HG03066 (cell line): ENCODE measurements at regions not wholly inside any gene's neighbourhood (a gene's known extent, or its start where the extent isn't known, plus 50 kb on each side); places are given as distances from the start of the nearest gene placed in this dataset.
"Not testable (repeated sequence)": the region's sequence is repeated elsewhere in the genome, so short reads cannot be mapped to it uniquely, and the experiment has no call there.

ENCODE experiments used
- ATAC-seq: cut with Tn5 transposase; IDR thresholded peaks from one replicate; pipeline ENCODE4 v1.9.1; 2021; ENCODE audit warnings: low read depth; ENCODE audit not compliant: unreplicated experiment

DNA sequence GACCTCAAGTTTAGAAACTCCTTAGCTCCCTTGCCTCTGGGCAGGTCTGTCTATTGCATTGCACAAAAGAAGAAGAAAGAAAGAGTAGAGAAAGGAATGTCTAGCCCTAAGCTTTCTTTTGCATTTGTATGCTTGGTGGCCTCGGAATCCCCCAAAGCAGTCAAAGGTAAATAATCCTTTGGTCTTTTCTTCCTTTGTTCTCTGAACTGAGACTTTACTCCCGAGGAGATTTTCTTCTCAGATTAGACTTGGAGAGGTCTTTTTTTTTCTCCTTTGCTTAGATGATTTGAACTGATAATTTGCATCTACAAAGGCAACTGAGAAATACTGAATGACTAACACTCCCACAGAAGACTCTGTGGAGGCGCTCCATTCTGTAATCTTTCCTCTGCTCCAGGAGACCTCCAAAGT, 93.2 kb downstream of the AKR1D1 start:
- no peak for ATAC-seq

DNA sequence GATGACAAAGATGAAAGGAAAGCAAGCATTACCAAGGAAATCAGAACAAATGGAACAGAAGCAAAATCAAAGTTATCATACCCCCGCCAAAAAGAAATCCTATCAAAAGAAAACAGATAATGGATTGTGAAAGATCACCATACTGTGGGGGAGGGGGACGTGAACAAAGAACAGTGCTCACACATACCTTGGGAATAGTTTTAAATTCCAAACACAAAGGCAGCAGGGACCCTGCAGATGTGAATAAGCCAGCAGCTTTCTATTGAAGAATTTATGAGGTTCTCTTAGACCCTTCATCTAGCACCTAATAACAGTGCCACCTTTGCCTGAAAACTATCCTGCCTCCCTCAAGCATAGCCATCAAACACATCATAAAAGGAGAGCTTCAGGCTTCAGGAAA, 94.0 kb downstream of the AKR1D1 start:
- no peak for ATAC-seq

DNA sequence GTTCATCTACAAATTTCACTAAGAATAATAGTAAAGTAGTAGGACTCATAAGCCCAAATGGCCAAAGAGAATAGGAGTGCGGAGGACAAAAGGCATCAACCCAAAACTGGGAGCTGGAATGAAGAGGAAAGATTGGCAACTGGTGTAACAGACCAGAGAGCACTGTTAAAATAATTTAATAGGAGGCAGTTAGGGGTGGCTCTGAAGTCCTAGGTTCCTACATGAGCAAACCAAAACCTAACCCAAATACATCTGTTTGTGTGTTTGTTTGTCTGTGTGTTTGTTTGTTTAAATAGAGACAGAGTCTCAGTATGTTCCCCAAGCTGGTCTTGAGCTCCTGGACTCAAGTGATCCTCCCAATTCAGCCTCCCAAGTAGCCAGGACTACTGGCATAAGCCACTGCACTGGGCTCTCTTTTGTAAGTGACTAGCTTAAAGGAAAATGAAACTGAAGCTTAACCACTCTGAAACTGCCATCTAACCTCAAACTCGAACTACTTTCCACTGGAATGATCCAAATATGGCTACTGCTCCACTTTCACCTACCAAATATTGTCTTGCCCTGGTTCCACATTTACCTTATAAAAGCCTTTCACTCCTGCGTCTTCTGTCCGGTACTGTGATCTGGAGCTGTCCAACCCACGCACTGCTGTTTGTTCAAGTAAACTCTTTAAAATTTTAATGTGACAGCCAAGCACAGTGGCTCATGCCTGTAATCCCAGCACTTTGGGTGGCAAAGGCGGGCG, 94.9 kb downstream of the AKR1D1 start:
- peak; percentile 90 for ATAC-seq

DNA sequence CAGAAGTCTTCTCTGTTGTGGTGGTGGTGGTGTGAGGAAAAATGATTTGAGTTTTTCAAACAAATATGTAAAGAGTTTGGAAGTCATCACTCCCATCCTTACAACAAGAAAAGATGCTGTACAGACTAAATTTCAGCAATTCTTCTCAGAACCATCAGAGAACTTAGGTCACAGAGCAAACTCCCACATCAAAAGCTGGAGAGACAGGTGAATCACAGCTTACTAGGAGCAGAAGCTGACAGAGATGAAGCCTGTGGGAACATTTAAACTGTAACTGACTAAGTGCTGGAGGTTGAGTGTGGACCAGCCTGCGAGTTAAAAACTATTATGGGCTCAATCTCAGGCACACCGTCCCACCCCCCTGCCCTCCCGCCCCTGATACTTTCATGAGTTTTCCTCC, 97.3 kb downstream of the AKR1D1 start:
- no peak for ATAC-seq

DNA sequence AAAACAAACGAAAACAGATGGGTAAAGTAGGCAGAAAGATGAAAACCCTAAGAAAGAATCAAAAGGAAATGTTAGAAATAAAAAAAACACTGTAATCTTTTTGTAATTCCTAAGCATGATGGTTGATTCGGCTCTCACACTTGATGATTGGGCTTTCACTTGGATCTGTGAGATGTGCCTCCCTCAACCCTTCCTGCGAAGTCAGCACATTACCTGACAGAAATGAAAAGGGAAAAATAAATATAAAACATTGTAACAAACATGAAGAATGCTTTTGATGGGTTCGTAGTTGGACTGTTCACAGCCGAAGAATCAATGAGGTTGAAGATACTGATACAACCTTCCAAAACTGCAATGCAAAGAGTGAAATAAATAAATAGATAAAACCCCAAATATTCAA, 99.8 kb downstream of the AKR1D1 start:
- ATAC-seq = no peak

DNA sequence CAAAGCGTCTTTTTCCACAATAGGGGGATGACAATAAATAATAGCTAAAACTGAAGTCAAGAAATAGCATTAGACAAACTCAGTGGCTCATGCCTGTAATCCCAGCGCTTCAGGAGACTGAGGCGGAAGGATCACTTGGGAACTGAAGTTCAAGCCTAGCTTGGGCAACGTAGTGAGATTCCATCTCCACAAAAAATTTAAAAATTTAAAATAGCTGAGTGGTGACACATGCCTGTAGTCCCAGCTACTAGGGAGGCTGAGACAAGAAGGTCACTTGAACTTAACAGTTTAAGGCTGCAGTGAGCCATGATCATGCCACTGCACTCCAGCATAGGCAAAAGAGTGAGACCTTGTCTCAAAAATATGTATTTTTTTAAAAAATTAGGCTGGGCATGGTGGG, 107.9 kb downstream of the AKR1D1 start:
- no peak for ATAC-seq

DNA sequence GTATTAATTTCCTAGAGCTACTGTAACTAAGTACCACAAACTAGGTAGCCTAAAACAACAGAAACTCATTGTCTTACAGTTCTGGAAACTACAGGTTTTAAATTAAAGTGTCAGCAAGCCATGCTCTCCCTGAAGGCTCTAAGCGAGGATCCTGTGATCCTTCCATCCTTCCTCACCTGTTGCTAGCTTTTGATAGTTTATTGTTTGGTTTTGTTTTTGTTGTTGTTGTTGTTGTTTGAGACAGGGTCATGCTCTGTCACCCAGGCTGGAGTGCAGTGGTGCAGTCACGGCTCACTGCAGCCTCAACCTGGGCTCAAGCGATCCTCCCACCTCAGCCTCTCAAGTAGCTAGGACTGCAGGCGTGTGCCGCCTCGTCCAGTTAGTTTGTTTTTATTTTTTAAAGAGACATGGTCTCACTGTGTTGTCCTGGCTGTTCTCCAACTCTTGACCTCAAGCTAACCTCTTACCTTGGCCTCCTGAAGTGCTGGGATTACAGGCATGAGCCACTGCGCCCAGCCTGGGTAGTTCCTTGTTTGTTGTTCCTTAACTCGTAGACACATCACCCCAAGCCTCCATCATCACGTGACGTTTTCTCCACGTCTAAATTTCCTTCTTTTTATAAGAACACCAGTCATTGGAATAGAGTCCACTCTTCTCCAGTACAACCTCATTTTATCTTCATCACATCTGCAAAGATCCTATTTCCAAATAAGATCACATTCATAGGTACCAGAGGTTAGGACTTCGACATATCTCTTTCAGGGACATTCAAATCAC, 109.1 kb downstream of the AKR1D1 start:
- ATAC-seq = no peak

DNA sequence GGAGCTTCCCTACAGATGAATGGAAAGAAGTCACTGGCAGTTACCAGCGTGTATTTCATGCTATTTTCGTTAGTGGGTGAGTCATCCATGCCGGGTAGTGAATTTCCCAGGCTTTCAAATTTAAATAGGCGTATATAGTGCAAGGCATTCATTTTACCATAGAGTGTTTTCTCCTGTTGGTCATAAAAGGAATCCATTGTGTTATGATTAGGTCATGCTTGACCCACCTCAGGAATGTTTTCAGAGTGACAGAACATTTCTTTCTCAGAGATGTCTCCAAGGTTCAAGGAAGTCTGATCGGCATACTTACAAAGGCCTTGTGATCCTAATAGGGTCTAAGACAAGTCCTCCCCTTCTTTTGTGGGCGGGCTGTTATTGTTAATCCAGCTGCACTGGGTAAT, 110.7 kb downstream of the AKR1D1 start:
- no peak for ATAC-seq

DNA sequence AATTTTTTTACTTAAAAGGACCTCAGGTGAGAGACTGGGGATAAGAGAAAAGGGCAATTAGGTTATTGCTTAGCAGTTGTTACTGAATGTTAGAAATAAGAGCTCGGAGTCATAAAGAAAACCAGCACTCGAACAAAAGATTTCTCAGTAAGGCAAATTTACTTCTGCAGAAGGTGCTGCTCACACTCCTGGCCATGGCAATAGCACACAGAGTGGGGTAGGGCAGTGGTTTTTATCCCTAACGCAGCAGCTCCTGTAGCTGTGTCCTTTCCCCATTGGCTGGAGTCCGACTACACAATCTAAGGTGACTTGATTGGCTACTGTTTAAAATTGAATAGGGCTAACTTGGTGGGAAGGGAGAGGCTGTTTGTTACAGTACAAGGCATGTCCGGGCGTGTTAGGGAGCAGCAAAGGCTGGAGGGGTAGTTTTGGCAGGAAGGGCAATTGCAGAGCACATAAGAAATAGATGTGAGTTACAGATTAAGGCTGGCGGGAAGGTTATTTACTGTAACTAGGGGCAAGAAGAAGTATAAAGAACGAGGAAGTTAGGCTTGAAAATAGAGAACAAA, 112.1 kb downstream of the AKR1D1 start:
- no peak for ATAC-seq

DNA sequence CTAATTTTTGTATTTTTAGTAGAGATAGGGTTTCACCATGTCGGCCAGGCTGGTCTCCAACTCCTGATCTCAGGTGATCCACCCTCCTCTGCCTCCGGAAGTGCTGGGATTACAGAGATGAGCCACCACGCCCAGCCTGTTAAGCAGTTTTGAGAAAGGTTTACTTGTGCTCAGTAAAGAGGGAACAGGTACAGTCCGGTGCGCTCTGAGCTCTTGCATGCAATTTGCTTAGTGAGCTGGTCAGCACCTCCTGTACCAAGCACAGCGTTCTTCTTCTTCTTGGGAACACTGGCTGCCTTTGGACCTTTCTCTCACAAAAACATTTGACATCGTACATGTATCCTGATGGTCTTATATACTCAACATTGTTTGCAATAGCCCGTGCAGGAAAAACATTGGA, 118.3 kb downstream of the AKR1D1 start:
- ATAC-seq = no peak

DNA sequence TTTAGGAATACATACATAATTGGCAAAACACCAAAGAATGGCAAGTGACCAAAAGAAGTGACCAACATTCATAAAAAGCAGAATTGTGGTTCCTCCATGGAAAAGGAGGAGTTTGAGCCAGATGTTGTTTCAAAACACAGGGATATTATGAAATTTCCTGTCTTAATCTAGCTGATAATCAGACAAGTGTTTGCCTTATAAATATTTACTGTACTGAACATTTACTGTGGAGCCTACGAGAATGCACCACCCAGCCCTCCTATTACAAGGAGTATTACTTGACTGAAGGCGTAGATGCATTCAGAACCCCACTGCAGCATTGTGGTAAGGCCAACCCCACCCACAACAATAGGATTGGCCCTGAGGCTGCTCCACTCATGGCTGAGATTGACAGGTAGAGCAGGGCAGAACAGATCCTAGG, 118.9 kb downstream of the AKR1D1 start:
- ATAC-seq = no peak

DNA sequence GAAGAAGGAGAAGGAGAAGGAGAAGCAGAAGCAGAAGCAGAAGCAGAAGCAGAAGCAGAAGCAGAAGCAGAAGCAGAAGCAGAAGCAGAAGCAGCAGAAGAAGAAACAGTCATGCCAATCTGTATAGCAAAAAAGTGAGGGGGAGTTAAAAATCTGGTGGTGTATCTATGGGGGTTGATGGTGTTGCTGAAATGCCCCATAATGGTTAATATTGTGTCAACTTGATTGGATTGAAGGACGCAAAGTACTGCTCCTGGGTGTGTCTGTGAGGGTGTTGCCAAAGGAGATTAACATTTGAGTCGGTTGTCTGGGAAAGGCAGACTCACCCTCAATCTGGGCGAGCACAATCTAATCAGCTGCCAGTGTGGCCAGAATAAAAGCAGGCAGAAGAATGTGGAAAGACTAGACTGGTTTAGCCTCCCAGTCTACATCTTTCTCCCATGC, 120.3 kb downstream of the AKR1D1 start:
- ATAC-seq = not testable (repeated sequence)

DNA sequence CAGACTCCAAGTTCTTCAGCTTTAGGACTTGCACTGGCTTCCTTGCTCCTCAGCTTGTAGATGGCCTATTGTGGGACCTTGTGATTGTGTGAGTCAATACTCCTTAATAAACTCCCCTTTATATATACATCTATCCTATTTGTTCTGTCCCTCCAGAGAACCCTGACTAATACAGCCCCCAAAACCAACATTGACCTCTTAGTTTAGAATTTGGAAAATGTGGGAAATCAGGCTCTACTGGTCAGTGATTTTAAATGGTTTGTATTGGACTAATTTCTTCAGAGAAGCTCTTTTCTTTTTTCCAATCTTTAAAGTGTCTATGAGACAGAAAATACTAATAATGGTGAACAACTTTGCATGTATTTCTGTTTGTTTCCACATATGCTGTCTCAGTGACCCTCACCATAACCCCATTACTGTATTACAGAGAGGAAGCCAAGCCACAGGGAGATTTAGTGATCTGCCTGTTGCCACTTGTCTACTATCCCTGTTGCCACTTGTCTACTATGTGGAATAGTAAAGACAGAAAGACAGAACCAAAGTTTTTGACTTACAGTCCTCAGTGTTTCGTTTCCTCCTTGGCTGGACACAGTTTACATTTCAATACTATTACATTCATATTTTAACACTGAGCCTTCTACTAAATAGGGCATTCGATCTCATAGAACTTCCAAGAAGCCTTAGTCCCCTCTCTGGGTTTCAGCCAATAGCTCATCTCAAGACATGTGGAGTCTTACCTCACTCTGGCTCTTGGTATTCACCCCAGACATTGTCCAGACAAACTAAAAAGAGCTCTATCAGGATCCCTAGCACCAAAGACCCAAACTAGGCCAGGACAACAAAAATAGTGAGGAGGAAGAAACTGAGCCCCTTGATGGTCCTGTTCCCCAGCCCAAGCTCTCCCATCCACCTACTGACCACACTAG, 121.0 kb downstream of the AKR1D1 start:
- ATAC-seq = no peak

DNA sequence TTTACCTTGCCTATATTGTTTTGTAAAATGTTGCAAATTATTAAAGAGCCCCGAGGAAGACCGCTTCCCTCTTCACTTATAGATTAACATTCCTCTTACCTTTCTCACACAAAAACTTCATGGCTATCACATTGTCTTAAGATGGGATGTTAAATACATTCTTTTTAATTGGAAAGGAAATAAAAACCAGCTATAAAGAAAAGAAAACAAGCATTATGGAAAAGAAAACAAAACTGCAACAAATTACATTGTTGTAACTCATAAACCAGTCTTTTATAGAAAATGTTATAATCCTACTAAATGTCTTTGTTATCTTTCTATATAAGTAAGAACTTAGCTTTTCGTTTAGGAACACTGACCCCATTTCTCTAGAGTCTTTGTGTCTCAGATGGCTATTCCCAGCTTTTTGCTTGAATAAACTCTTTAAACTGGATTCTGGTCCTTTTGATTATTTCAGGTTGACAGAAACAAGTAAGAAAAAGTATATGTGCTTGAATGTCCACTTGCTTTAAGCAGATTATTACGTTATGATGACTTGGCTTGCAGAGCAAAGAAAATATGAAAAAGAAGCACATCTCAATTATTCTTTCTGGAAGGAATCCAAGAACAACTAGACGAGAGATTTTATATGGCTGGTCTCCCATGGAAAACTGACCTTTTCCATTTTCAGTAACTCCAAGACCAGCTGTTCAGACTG, 128.2 kb downstream of the AKR1D1 start:
- ATAC-seq = no peak

DNA sequence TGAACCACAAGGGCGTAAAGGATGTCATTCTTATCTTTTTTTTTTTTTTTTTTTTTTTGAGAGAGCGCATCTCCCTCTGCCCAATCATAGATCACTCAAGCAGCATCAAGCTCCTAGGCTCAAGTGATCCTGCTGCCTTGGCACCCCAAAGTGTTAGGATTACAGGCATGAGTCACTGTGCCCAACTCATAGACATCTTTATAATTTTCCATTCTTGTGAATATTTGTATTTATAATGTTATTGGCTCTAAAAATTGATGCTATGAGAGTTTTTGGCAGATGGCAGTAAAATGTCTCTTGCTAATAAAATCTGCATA, 128.7 kb downstream of the AKR1D1 start:
- ATAC-seq = no peak

DNA sequence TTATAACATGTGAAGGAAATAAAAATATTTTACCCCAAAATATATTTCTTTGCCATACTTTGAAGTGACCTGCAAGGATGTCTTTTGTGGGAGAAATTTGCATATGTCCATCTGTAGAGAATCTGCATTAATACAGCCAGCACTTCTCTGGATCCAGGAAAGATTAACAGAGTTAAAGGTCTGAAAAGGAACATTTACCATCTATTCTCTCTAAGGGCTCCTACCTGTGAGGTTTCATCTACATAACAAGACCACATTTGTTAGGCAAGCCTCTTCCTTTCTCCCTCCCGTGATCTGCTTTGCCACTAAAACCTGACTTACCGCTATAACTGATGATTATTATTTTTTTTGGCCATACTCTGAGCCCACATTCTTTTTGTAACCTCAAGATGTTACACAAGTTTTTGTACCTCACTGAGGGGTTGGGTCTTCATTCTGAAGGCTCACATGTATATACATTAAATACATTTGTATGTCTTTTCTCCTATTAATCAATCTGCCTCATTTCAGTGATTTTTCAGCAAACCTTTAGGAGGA, 129.4 kb downstream of the AKR1D1 start:
- ATAC-seq = no peak

DNA sequence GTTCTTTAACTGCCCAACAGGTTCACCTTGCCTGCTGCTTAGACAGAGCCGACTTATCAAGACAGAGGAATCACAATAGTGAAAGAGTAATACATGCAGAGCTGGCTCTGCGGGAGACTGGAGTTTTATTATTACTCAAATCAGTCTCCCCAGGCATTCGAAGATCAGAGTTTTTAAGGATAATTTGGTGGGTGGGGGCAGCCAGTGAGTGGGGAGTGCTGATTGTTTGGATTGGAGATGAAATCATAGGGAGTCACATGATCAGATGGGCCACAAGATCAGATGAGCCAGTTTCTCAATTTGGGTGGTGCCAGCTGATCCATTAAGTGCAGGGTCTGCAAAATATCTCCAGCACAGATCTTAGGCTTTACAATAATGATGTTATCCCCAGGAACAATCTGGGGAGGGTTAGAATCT, 131.3 kb downstream of the AKR1D1 start:
- no peak for ATAC-seq

DNA sequence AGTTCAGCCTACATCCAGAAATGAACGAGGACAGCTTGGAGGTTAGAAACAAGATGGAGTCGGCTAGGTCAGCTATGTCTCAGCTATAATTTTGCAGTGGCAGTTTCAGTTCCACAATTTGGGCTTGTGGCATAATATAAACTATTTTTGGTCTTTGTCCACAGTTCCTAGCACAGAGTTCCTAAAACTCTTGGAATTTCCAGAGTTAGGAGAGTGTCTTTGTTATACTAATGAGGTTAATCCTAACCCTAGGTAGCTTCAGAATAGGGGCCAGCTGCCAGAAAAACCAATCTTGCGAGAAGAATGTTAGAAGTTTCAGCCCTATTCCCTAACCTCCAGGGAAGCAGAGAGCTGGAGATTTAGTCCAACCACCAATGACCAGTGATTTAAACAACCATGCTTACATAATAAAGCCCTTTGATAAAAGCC, 131.9 kb downstream of the AKR1D1 start:
- no peak for ATAC-seq

DNA sequence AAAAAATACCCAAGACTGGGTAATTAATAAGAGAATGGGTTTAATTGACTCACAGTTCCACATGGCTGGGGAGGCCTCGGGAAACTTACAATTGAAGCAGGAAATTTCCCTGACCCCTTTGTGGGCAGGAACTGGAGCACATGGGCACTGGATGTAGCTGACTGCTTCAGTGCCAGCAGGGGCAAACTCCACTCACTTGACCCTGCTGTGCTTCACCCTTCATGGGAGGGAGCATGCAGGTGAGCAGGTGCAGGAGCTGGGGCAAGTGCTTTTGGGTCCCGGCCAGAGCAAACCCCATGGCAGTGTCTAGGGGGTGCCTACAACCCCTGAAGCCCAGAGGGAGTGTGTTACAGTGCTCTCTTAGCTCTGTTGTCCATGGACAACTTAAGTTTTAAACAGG, 132.6 kb downstream of the AKR1D1 start:
- ATAC-seq = no peak

DNA sequence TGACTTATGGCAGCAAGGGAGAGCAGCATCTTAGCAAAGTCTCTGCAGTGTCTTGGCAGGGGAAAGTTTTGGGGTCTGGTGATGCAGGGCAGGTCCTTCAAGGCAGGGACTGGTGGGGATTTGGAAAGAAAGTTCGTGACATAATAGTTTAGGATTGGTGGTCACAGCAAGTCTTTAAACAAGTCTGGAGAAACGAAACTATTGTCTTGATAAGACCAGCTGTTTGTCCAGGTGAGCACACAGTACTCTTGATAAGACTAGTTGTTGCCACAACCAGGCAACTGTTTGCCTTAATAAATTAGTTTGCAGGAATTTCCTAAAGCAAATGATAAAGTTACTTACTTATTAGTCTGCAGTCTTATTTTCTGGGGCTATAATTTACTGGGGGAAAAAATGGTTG, 136.1 kb downstream of the AKR1D1 start:
- ATAC-seq = no peak
